Neuronal stem cell (in vitro differentiated cells): ENCODE measurements at regions not wholly inside any gene's neighbourhood (a gene's known extent, or its start where the extent isn't known, plus 50 kb on each side); places are given as distances from the start of the nearest gene placed in this dataset.
"Not testable (repeated sequence)": the region's sequence is repeated elsewhere in the genome, so short reads cannot be mapped to it uniquely, and the experiment has no call there.

ENCODE experiments used
- DNase-seq: peaks from one replicate; pipeline ENCODE4 v3.0.0-alpha.2; 2013; ENCODE audit warnings: low spot score
- H2AFZ ChIP-seq: one replicate; pipeline ENCODE4 v1.6.1; 2013; ENCODE audit warnings: mild to moderate bottlenecking, low read length, inconsistent platforms
- H2AK5ac ChIP-seq: 2 replicates; pipeline ENCODE4 v1.6.1; 2013; ENCODE audit warnings: low read depth, mild to moderate bottlenecking, inconsistent platforms, low read length, moderate library complexity, mixed read lengths
- H2BK120ac ChIP-seq: 2 replicates; pipeline ENCODE4 v1.6.1; 2013; ENCODE audit warnings: low read depth, mild to moderate bottlenecking, inconsistent platforms, low read length, moderate library complexity, mixed read lengths
- H2BK12ac ChIP-seq: one replicate; pipeline ENCODE4 v1.6.1; 2013; ENCODE audit warnings: low read length, inconsistent platforms
- H2BK15ac ChIP-seq: 2 replicates; pipeline ENCODE4 v1.6.1; 2013; ENCODE audit warnings: mild to moderate bottlenecking, low read length, inconsistent platforms, mixed read lengths
- H2BK5ac ChIP-seq: one replicate; pipeline ENCODE4 v1.6.1; 2013; ENCODE audit warnings: inconsistent platforms, mild to moderate bottlenecking, low read length, moderate library complexity
- H3K14ac ChIP-seq: one replicate; pipeline ENCODE4 v1.6.1; 2013; ENCODE audit warnings: low read length, inconsistent platforms
- H3K18ac ChIP-seq: 2 replicates; pipeline ENCODE4 v1.6.1; 2013; ENCODE audit warnings: low read length, inconsistent platforms
- H3K23ac ChIP-seq: 2 replicates; pipeline ENCODE4 v1.6.1; 2013; ENCODE audit warnings: low read depth, mild to moderate bottlenecking, mixed read lengths, low read length, inconsistent platforms; ENCODE audit not compliant: poor library complexity
- H3K27ac ChIP-seq: replicated peaks from 3 replicates; pipeline ENCODE4 v1.5.1; 2013; ENCODE audit warnings: low read length, inconsistent platforms
- H3K27me3 ChIP-seq, 3 experiments: 2 replicates each; pipeline ENCODE4 v1.6.1; 2013; ENCODE audit warnings: low read length in 3 of 3, mild to moderate bottlenecking in 2 of 3, inconsistent platforms in 1 of 3, low read depth in 1 of 3, mixed read lengths in 1 of 3, moderate library complexity in 1 of 3; ENCODE audit not compliant: control insufficient read depth in 3 of 3, insufficient read depth in 3 of 3
- H3K36me3 ChIP-seq, 2 donors: replicated peaks in 1 of 2; 2 replicates each; pipeline ENCODE4 v1.6.1; 2013; ENCODE audit warnings: low read length in 2 of 2; ENCODE audit not compliant: control insufficient read depth in 2 of 2, insufficient read depth in 2 of 2
- H3K4ac ChIP-seq: 2 replicates; pipeline ENCODE4 v1.6.1; 2013; ENCODE audit warnings: inconsistent platforms, mild to moderate bottlenecking, low read length, moderate library complexity
- H3K4me1 ChIP-seq, 2 donors: 1 replicate in 1 of 2; 2 replicates in 1 of 2; pipeline ENCODE4 v1.6.1; 2013; ENCODE audit warnings: low read length in 2 of 2, low read depth in 1 of 2; ENCODE audit not compliant: control insufficient read depth in 2 of 2, insufficient read depth in 1 of 2
- H3K4me2 ChIP-seq: one replicate; pipeline ENCODE4 v1.6.1; 2013; ENCODE audit warnings: mild to moderate bottlenecking, low read length, inconsistent platforms; ENCODE audit not compliant: insufficient read depth, poor library complexity, severe bottlenecking
- H3K4me3 ChIP-seq, 2 donors: 2 replicates each; pipeline ENCODE4 v1.5.1; 2013; ENCODE audit warnings: low read length in 2 of 2, mild to moderate bottlenecking in 2 of 2, inconsistent platforms in 1 of 2, moderate library complexity in 1 of 2
- H3K79me1 ChIP-seq: one replicate; pipeline ENCODE4 v1.6.1; 2013; ENCODE audit warnings: low read depth, mild to moderate bottlenecking, inconsistent platforms, low read length, moderate library complexity
- H3K9ac ChIP-seq: one replicate; pipeline ENCODE4 v1.6.1; 2013; ENCODE audit warnings: mild to moderate bottlenecking, low read depth, low read length, inconsistent platforms; ENCODE audit not compliant: poor library complexity
- H3K9me3 ChIP-seq, 2 donors: replicated peaks in 1 of 2; 2 replicates each; pipeline versions ENCODE3 to v1.6.1; 2013; ENCODE audit warnings: low read length in 2 of 2, mild to moderate bottlenecking in 2 of 2, inconsistent platforms in 1 of 2, low read depth in 1 of 2, mixed read lengths in 1 of 2, moderate library complexity in 1 of 2; ENCODE audit not compliant: control insufficient read depth in 2 of 2, insufficient read depth in 1 of 2
- H4K8ac ChIP-seq: one replicate; pipeline ENCODE4 v1.6.1; 2013; ENCODE audit warnings: low read depth, mild to moderate bottlenecking, inconsistent platforms, low read length, moderate library complexity
- H4K91ac ChIP-seq: one replicate; pipeline ENCODE4 v1.6.1; 2013; ENCODE audit warnings: low read length, low read depth, mild to moderate bottlenecking, inconsistent platforms; ENCODE audit not compliant: poor library complexity
- WGBS, 2 donors: extraction: QIAGEN DNeasy Blood & Tissue Kit; methylation state at CpG; one replicate each; pipeline ENCODE4 v1.1.7; 2013; ENCODE audit warnings: missing lambda C conversion rate in 2 of 2, mixed read lengths in 1 of 2; ENCODE audit not compliant: insufficient read length in 2 of 2, insufficient replicate concordance in 1 of 2; ENCODE audit errors: extremely low coverage in 2 of 2; 5-methylcytosine and 5-hydroxymethylcytosine counted together

DNA sequence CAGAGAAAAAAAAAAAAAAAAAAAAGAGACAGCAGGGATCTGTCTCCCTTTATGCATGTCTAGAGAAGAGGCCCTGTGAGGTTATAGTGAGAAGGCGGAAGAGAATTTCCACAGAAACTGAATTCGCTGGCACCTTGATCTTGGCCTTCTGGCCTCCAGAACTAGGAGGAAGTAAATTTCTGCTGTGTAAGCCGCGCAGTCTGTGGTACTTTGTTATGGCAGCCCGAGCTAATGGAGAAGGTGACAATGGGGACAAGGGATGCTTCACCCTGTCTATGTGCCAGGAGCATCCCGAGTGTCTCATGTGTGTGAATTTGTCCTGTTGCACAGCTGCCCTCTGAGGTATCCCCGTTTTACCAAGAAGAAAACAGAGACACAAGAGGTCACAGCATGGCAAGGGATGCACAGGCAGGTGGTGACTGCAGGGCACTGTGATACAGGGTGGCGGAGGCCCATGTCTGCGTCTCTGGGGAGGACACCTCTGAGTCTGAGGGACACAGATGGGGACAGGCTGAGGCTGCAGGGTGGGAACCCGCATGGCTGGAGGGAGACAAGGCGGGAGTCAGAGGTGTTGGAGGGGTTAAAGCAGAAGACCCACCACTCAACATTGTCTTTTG lies 100.3 kb downstream of the CRLF3 start:
- H3K4me1 ChIP-seq: not testable (repeated sequence)

DNA sequence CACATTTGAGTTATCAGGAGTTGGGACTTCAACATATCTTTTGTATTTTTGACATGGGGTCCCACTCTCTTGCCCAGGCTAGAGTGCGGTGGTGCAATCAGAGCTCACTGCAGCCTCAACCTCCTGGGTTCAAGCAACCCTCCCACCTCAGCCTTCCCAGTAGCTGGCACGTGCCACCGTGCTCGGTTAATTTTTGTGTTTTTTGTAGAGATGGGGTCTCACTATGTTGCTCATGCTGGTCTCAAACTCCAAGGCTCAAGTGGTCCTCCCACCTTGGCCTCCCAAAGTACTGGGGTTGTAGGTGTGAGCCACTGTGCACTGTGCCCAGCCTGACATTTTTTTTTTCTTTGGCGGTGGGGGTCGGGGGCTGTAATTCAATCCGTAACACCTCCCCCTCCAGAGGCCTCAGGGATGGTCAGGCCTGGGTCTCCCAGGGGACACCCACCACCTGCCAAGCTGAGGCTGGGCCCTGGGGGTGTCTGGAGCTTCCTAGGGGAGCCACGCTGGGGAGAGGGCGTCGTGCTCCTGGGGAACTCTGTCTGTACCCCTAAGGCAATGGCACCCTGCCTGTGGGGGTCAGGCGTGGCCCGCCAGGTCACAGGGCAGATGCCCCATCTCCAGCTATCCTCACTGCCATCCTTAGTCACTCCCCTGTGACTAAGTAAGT lies 102.2 kb downstream of the CRLF3 start:
- not testable (repeated sequence) for H2AK5ac ChIP-seq, H3K4ac ChIP-seq, H2BK15ac ChIP-seq, DNase-seq, H2BK12ac ChIP-seq, H3K18ac ChIP-seq, H3K9ac ChIP-seq, H2BK120ac ChIP-seq, H3K9me3 ChIP-seq, H3K23ac ChIP-seq, H2AFZ ChIP-seq, H3K4me3 ChIP-seq, H3K4me2 ChIP-seq, H3K27me3 ChIP-seq, H4K8ac ChIP-seq, H4K91ac ChIP-seq, H3K36me3 ChIP-seq, H2BK5ac ChIP-seq, H3K4me1 ChIP-seq, H3K14ac ChIP-seq, H3K27ac ChIP-seq
- WGBS, 2 donors: no CpG with 5 or more reads among the region's 12 CpGs
- peaks cover 23% of the 10 kb centered on the region for H3K79me1 ChIP-seq

More for the DNA sequence above, 100.3 kb downstream of the CRLF3 start:
- H3K79me1 ChIP-seq: peaks cover 21% of the 10 kb centered on the region
- not testable (repeated sequence) for H3K9me3 ChIP-seq, H3K4me2 ChIP-seq, H3K4me3 ChIP-seq, H3K23ac ChIP-seq, H3K18ac ChIP-seq, H4K91ac ChIP-seq, H3K9ac ChIP-seq, H2BK12ac ChIP-seq, H2AFZ ChIP-seq, H2BK15ac ChIP-seq, H3K27me3 ChIP-seq, H2BK5ac ChIP-seq, H2AK5ac ChIP-seq, H3K14ac ChIP-seq, H3K27ac ChIP-seq, DNase-seq, H3K4ac ChIP-seq, H4K8ac ChIP-seq, H2BK120ac ChIP-seq, H3K36me3 ChIP-seq
- WGBS, 2 donors: no CpG with 5 or more reads among the region's 11 CpGs

DNA sequence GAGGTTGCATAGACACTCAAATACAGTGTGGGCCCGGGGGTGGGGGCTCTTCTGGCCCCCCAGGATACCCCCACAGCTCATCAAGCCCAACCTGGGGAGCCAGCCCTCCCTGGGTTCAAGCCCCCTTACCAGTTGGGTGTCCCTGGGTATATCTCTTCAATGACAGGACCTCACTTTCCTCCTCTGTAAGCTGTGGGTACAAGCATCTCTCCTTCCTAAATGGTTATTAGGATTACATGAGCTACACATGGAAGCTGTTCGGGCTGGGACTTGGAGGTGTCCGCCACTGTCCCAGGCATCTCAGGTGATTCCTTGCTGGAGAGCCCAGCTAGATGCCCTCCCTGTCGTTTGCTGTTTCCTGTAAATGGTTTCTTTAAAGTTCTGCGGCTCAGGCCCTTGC lies 103.5 kb downstream of the CRLF3 start:
- H3K27me3 ChIP-seq, H3K23ac ChIP-seq, H3K9ac ChIP-seq, H3K27ac ChIP-seq, H3K14ac ChIP-seq, H4K91ac ChIP-seq, H2BK12ac ChIP-seq, H3K4me2 ChIP-seq, DNase-seq, H2AK5ac ChIP-seq, H2BK5ac ChIP-seq, H4K8ac ChIP-seq, H3K4ac ChIP-seq, H3K18ac ChIP-seq, H3K36me3 ChIP-seq, H3K4me1 ChIP-seq, H2BK120ac ChIP-seq, H2BK15ac ChIP-seq, H3K4me3 ChIP-seq, H2AFZ ChIP-seq, H3K9me3 ChIP-seq: not testable (repeated sequence)
- no CpG with 5 or more reads among the region's 5 CpGs for WGBS, 2 donors
- peaks cover 28% of the 10 kb centered on the region for H3K79me1 ChIP-seq

DNA sequence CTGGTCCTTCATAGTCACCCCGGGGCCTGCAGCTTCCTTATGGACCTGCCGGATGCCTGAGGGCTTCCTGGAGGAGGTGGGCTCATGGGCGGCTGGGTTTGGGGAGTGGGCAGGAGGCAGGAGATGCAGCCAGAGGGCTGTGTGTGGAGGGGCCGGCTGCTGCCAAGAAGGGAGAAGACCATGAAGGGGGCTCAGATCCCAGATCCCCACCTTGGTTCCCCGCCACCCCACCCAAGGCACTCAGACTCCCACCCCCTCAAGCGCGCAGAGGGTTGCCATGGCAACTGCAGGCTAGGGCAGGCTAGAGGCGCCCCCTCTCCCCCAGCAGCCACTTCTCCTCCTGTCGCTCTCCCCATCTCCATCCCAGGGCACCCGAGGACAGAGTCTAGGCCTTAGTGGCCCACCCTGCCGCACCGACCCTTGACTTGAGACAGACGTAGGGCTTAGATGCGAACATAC lies 104.5 kb downstream of the CRLF3 start:
- Histone ChIP-seq H3K4me3 (no peak overlapping the region), H2BK12ac (no peak overlapping the region), H3K4ac (no peak overlapping the region), H2BK120ac (no peak overlapping the region), H4K91ac (no peak overlapping the region), H3K9ac (no peak overlapping the region), H2BK15ac (no peak overlapping the region), H3K79me1 (peaks cover 31% of the 10 kb centered on the region), H3K4me2 (no peak overlapping the region), H2AFZ (no peak overlapping the region), H2AK5ac (no peak overlapping the region), H4K8ac (no peak overlapping the region), H3K27me3 (no peaks in the 10 kb centered on the region), H2BK5ac (no peak overlapping the region), H3K23ac (no peak overlapping the region), H3K36me3 (peaks cover 3 to 7% of the 10 kb centered on the region in 2 donors), H3K9me3 (no peaks in the 10 kb centered on the region), H3K18ac (no peak overlapping the region), H3K14ac (no peak overlapping the region), H3K27ac (no peak overlapping the region), H3K4me1 (no peaks in the 10 kb centered on the region)
- DNase-seq: no peak
- WGBS, 2 donors: no CpG with 5 or more reads among the region's 14 CpGs
